ENCODE measurements at regions not wholly inside any gene's neighbourhood (a gene's known extent, or its start where the extent isn't known, plus 50 kb on each side); places are given as distances from the start of the nearest gene placed in this dataset.

DNA sequence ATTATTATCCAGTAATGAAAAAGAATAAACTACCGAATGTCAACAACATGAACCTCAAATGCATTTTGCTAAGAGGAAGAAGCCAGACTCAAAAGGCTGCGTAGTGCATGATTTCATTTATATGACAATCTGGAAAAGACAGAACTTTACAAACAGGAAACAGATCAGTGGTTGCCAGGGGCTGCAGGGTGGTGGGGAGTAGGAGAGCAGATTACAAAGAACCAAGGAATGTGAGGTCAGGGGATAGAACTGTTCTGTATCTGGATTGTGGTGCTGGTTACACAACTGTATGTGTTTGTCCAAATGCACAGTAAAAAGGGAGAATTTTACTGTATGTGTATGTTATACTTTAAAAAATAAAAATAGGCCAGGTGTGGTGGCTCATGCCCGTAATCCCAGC lies 89.7 kb upstream of the MYL2 start:
- TF ChIP-seq, protein P1, sequence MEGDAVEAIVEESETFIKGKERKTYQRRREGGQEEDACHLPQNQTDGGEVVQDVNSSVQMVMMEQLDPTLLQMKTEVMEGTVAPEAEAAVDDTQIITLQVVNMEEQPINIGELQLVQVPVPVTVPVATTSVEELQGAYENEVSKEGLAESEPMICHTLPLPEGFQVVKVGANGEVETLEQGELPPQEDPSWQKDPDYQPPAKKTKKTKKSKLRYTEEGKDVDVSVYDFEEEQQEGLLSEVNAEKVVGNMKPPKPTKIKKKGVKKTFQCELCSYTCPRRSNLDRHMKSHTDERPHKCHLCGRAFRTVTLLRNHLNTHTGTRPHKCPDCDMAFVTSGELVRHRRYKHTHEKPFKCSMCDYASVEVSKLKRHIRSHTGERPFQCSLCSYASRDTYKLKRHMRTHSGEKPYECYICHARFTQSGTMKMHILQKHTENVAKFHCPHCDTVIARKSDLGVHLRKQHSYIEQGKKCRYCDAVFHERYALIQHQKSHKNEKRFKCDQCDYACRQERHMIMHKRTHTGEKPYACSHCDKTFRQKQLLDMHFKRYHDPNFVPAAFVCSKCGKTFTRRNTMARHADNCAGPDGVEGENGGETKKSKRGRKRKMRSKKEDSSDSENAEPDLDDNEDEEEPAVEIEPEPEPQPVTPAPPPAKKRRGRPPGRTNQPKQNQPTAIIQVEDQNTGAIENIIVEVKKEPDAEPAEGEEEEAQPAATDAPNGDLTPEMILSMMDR (IDR thresholded peaks at IDR 0.05) = no peak
- TF ChIP-seq POLR2A (IDR thresholded peaks at IDR 0.05) (no peak), POLR2AphosphoS5 (IDR thresholded peaks at IDR 0.05) (no peak)
